ENCODE measurements at regions not wholly inside any gene's neighbourhood (a gene's known extent, or its start where the extent isn't known, plus 50 kb on each side); places are given as distances from the start of the nearest gene placed in this dataset.

DNA sequence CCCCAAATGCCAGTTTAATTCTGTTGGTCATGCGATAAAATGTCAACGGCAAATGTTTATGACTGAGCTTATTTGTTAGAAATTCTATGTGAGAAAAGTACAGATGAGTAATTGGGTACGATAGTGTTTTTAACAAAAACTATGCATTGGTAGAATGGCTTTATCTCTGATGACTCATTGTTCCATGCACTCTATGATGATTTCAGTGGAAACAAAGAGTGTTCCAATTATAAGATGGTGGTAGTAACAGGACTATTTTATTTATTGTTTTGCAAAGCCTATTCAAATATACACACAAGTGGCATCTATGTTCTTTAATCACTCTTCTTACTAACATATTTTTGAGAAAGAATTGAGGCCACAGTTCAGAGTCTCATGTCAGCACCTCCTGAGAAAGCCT, 353.7 kb upstream of the IRX2 start:
- TF ChIP-seq, protein P1, sequence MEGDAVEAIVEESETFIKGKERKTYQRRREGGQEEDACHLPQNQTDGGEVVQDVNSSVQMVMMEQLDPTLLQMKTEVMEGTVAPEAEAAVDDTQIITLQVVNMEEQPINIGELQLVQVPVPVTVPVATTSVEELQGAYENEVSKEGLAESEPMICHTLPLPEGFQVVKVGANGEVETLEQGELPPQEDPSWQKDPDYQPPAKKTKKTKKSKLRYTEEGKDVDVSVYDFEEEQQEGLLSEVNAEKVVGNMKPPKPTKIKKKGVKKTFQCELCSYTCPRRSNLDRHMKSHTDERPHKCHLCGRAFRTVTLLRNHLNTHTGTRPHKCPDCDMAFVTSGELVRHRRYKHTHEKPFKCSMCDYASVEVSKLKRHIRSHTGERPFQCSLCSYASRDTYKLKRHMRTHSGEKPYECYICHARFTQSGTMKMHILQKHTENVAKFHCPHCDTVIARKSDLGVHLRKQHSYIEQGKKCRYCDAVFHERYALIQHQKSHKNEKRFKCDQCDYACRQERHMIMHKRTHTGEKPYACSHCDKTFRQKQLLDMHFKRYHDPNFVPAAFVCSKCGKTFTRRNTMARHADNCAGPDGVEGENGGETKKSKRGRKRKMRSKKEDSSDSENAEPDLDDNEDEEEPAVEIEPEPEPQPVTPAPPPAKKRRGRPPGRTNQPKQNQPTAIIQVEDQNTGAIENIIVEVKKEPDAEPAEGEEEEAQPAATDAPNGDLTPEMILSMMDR (IDR thresholded peaks at IDR 0.05) = no peak
- no peak for TF ChIP-seq POLR2A (IDR thresholded peaks at IDR 0.05)

Data from thyroid gland (tissue), 4 donors.